ENCODE measurements at regions not wholly inside any gene's neighbourhood (a gene's known extent, or its start where the extent isn't known, plus 50 kb on each side); places are given as distances from the start of the nearest gene placed in this dataset.

- Histone ChIP-seq H3K79me2 (ENCODE audit: insufficient read depth, low read depth, low read length) (no peaks in the 10 kb centered on the region), H3K36me3 (ENCODE audit: insufficient read depth, low read length) (no peaks in the 10 kb centered on the region), H3K4me2 (ENCODE audit: low read length) (no peak overlapping the region), H3K27ac (ENCODE audit: low read depth, low read length, poor library complexity, severe bottlenecking) (no peak overlapping the region), H4K20me1 (ENCODE audit: insufficient read depth, low read length) (no peaks in the 10 kb centered on the region), H3K4me3 (ENCODE audit: low read depth, low read length, poor library complexity, severe bottlenecking) (no peak overlapping the region), H3K4me1 (ENCODE audit: insufficient read depth, low read length, poor library complexity, severe bottlenecking) (no peaks in the 10 kb centered on the region), H3K9me3 (ENCODE audit: low read length) (no peaks in the 10 kb centered on the region), H3K9me2 (ENCODE audit: insufficient read depth, low read length) (no peaks in the 10 kb centered on the region), H2AFZ (ENCODE audit: low read length) (no peak overlapping the region)
- ChIA-PET POLR2A (interaction anchor here (0.6 kb wide), 1 partner anchor 385 kb away, joined by 4 read pairs; no protein-coding TSS in a partner anchor), CTCF (ENCODE audit: unreplicated experiment) (no interaction called here)
- BruUV-seq (replicated peaks), result no TSS peak
- no peak for DNase-seq (ENCODE audit: low spot score)
- intact Hi-C loops (cut with micrococcal nuclease; ENCODE audit: unreplicated experiment), result no loop called here
- TF ChIP-seq CTCF (conservative IDR thresholded peaks at IDR 0.05; ENCODE audit: low read length), result no peak
- TF ChIP-seq EZH2phosphoT487 (IDR thresholded peaks at IDR 0.05; ENCODE audit: borderline replicate concordance, low read depth, low read length), result no peak
These were observed 171.7 kb upstream of the FLRT2 start for GRCh38 chr14:85358136-85358785.

- Histone ChIP-seq H4K20me1 (ENCODE audit: insufficient read depth, low read length) (no peaks in the 10 kb centered on the region), H3K79me2 (ENCODE audit: insufficient read depth, low read depth, low read length) (no peaks in the 10 kb centered on the region), H3K4me3 (ENCODE audit: low read depth, low read length, poor library complexity, severe bottlenecking) (no peak overlapping the region), H3K9me2 (ENCODE audit: insufficient read depth, low read length) (no peaks in the 10 kb centered on the region), H2AFZ (ENCODE audit: low read length) (no peak overlapping the region), H3K4me2 (ENCODE audit: low read length) (no peak overlapping the region), H3K9me3 (ENCODE audit: low read length) (no peaks in the 10 kb centered on the region), H3K36me3 (ENCODE audit: insufficient read depth, low read length) (no peaks in the 10 kb centered on the region), H3K27ac (ENCODE audit: low read depth, low read length, poor library complexity, severe bottlenecking) (no peak overlapping the region), H3K4me1 (ENCODE audit: insufficient read depth, low read length, poor library complexity, severe bottlenecking) (no peaks in the 10 kb centered on the region)
- TF ChIP-seq CTCF (conservative IDR thresholded peaks at IDR 0.05; ENCODE audit: low read length) (no peak), EZH2phosphoT487 (IDR thresholded peaks at IDR 0.05; ENCODE audit: borderline replicate concordance, low read depth, low read length) (no peak)
- no TSS peak for BruUV-seq (replicated peaks)
- DNase-seq (ENCODE audit: low spot score), result no peak
- POLR2A ChIA-PET, result no interaction called here
- intact Hi-C loops (cut with micrococcal nuclease; ENCODE audit: unreplicated experiment), result no loop called here
- CTCF ChIA-PET (ENCODE audit: unreplicated experiment), result no interaction called here
These were observed 170.4 kb upstream of the FLRT2 start for GRCh38 chr14:85359505-85359904.

GRCh38 chr14:85363358-85363757 lies 166.6 kb upstream of the FLRT2 start:
- Histone ChIP-seq H3K36me3 (ENCODE audit: insufficient read depth, low read length) (no peaks in the 10 kb centered on the region), H3K4me2 (ENCODE audit: low read length) (no peak overlapping the region), H3K27ac (ENCODE audit: low read depth, low read length, poor library complexity, severe bottlenecking) (no peak overlapping the region), H3K9me2 (ENCODE audit: insufficient read depth, low read length) (no peaks in the 10 kb centered on the region), H3K4me3 (ENCODE audit: low read depth, low read length, poor library complexity, severe bottlenecking) (no peak overlapping the region), H3K4me1 (ENCODE audit: insufficient read depth, low read length, poor library complexity, severe bottlenecking) (no peaks in the 10 kb centered on the region), H3K9me3 (ENCODE audit: low read length) (no peaks in the 10 kb centered on the region), H3K79me2 (ENCODE audit: insufficient read depth, low read depth, low read length) (no peaks in the 10 kb centered on the region), H4K20me1 (ENCODE audit: insufficient read depth, low read length) (no peaks in the 10 kb centered on the region), H2AFZ (ENCODE audit: low read length) (no peak overlapping the region)
- TF ChIP-seq EZH2phosphoT487 (IDR thresholded peaks at IDR 0.05; ENCODE audit: borderline replicate concordance, low read depth, low read length), result no peak
- TF ChIP-seq CTCF (conservative IDR thresholded peaks at IDR 0.05; ENCODE audit: low read length), result no peak
- intact Hi-C loops (cut with micrococcal nuclease; ENCODE audit: unreplicated experiment), result no loop called here
- ChIA-PET CTCF (ENCODE audit: unreplicated experiment) (no interaction called here), POLR2A (no interaction called here)
- BruUV-seq (replicated peaks), result no TSS peak
- DNase-seq (ENCODE audit: low spot score), result no peak

Data from OCI-LY7 (cell line).